Motor neuron (in vitro differentiated cells): ENCODE measurements at regions not wholly inside any gene's neighbourhood (a gene's known extent, or its start where the extent isn't known, plus 50 kb on each side); places are given as distances from the start of the nearest gene placed in this dataset.
A peak's percentile ranks its signal among the peaks of the same experiment; 100 is the strongest.

Source experiments
- ATAC-seq, 8 experiments: fragments of 200-7000 bp; cut with Tn5 transposase; replicated peaks in 6 of 8; 2 replicates each; pipeline ENCODE4 v1.8.0; 2021; ENCODE audit warnings: mild to moderate bottlenecking in 8 of 8, moderate library complexity in 8 of 8
- H3K27ac ChIP-seq, 2 donors: fragments of 250-450 bp; sonication (Bioruptor Pico); 2 replicates each; pipeline ENCODE4 v1.9.0; 2021; ENCODE audit warnings: antibody characterized with exemption in 2 of 2, mild to moderate bottlenecking in 2 of 2, moderate library complexity in 1 of 2
- H3K4me1 ChIP-seq, 2 donors: fragments of 250-450 bp; sonication (Bioruptor Pico); replicated peaks in 1 of 2; 2 replicates each; pipeline ENCODE4 v1.6.1; 2021; ENCODE audit warnings: antibody characterized with exemption in 2 of 2, mild to moderate bottlenecking in 2 of 2, moderate library complexity in 1 of 2
- H3K4me3 ChIP-seq, 5 donors: fragments of 250-450 bp; sonication (Bioruptor Pico); 2 replicates each; pipeline ENCODE4 v1.9.0; 2021; ENCODE audit warnings: antibody characterized with exemption in 5 of 5, mild to moderate bottlenecking in 5 of 5, moderate library complexity in 4 of 5
- WGBS, 10 experiments: fragments of 450-650 bp; shearing (Covaris generic); methylation state at CpG; one replicate each; pipeline ENCODE4 v1.0.0; 2022; 5-methylcytosine and 5-hydroxymethylcytosine counted together
- in situ Hi-C, 9 experiments: fragments of 400-800 bp; cut with MboI; loops; one replicate each; pipeline ENCODE4 v1.15.0; 2021; ENCODE audit warnings: low sequenced_read_pairs in 9 of 9, low pct_unique_long_range_greater_than_20kb in 2 of 9; ENCODE audit not compliant: unreplicated experiment in 9 of 9

- in situ Hi-C loops: no loop called here
- Histone ChIP-seq H3K4me1 (peaks cover 2 to 3% of the 10 kb centered on the region in 2 donors), H3K27ac (no peak overlapping the region), H3K4me3 (no peak overlapping the region)
- ATAC-seq: no peak
Observed at GRCh38 chr1:222306011-222306410, 241.9 kb downstream of the HHIPL2 start.

GRCh38 chr1:222301652-222302051 is 246.3 kb downstream of the HHIPL2 start:
- in situ Hi-C loops: no loop called here
- ATAC-seq: no peak

GRCh38 chr1:222299524-222299923 is 248.4 kb downstream of the HHIPL2 start:
- Histone ChIP-seq H3K4me1 (no peaks in the 10 kb centered on the region), H3K4me3 (no peak overlapping the region), H3K27ac (no peak overlapping the region)
- ATAC-seq: no peak
- 0 to 83% (median 50%) methylated on average over 1 of the region's 1 CpG; no CpG with 5 or more reads in 7 of the 10 experiments for whole genome bisulfite sequencing, 10 experiments
- in situ Hi-C loops: no loop called here

More at GRCh38 chr1:222301652-222302051, 246.3 kb downstream of the HHIPL2 start:
- no peaks in the 10 kb centered on the region for H3K4me1 ChIP-seq
- H3K27ac ChIP-seq: no peak overlapping the region
- 8 to 89% (median 75%) methylated on average over 1 to 2 of the region's 2 CpGs; no CpG with 5 or more reads in 1 of the 10 experiments for WGBS, 10 experiments
- H3K4me3 ChIP-seq: no peak overlapping the region

- H3K27ac ChIP-seq: no peak overlapping the region
- H3K4me3 ChIP-seq: no peak overlapping the region
- 37 to 100% (median 91%) methylated on average over 1 to 2 of the region's 2 CpGs; no CpG with 5 or more reads in 2 of the 10 experiments for WGBS, 10 experiments
- ATAC-seq: no peak
- in situ Hi-C loops: no loop called here
- H3K4me1 ChIP-seq: peaks cover 5 to 9% of the 10 kb centered on the region in 2 donors
Observed at GRCh38 chr1:222290866-222291265, 257.0 kb downstream of the HHIPL2 start.

- 11 to 90% (median 70%) methylated on average over 3 to 5 of the region's 5 CpGs; no CpG with 5 or more reads in 3 of the 10 experiments for WGBS, 10 experiments
- H3K27ac ChIP-seq: no peak overlapping the region
- ATAC-seq: peak in 3 of 8 experiments; percentile 81 to 98 (median 94)
- no peak overlapping the region for H3K4me3 ChIP-seq
- H3K4me1 ChIP-seq: peaks cover 5 to 19% of the 10 kb centered on the region in 2 donors
- in situ Hi-C loops: no loop called here
Observed at GRCh38 chr1:222288053-222288452, 259.9 kb downstream of the HHIPL2 start.

- in situ Hi-C loops: no loop called here
- H3K4me1 ChIP-seq: peaks cover 5 to 25% of the 10 kb centered on the region in 2 donors
- peak in 5 of 8 experiments; percentile 49 to 74 (median 64) for ATAC-seq
- WGBS, 10 experiments: 0 to 100% (median 40%) methylated on average over 1 to 3 of the region's 3 CpGs; no CpG with 5 or more reads in 1 of the 10 experiments
- no peak overlapping the region for H3K4me3 ChIP-seq
- no peak overlapping the region for H3K27ac ChIP-seq
Observed at GRCh38 chr1:222286011-222286410, 261.9 kb downstream of the HHIPL2 start.

GRCh38 chr1:222285526-222285925 is 262.4 kb downstream of the HHIPL2 start:
- no peak for ATAC-seq
- in situ Hi-C loops: no loop called here
- Histone ChIP-seq H3K4me1 (peaks cover 5 to 25% of the 10 kb centered on the region in 2 donors), H3K27ac (no peak overlapping the region), H3K4me3 (no peak overlapping the region)
- 17 to 86% (median 80%) methylated on average over 1 of the region's 1 CpG; no CpG with 5 or more reads in 5 of the 10 experiments for WGBS, 10 experiments

- Histone ChIP-seq H3K4me3 (no peak overlapping the region), H3K27ac (no peak overlapping the region), H3K4me1 (peaks cover 5 to 25% of the 10 kb centered on the region in 2 donors)
- in situ Hi-C loops: no loop called here
- no peak for ATAC-seq
Observed at GRCh38 chr1:222284466-222284865, 263.4 kb downstream of the HHIPL2 start.

- Histone ChIP-seq H3K4me1 (peaks cover 5 to 25% of the 10 kb centered on the region in 2 donors), H3K4me3 (no peak overlapping the region), H3K27ac (no peak overlapping the region)
- peak in 6 of 8 experiments; percentile 15 to 83 (median 70) for ATAC-seq
- in situ Hi-C loops: no loop called here
- WGBS, 10 experiments: 0 to 85% (median 67%) methylated on average over 2 to 4 of the region's 4 CpGs
Observed at GRCh38 chr1:222283147-222283768, 264.6 kb downstream of the HHIPL2 start.

GRCh38 chr1:222279591-222279990 is 268.3 kb downstream of the HHIPL2 start:
- 0 to 100% (median 70%) methylated on average over 1 to 3 of the region's 3 CpGs; no CpG with 5 or more reads in 1 of the 10 experiments for WGBS, 10 experiments
- in situ Hi-C loops: no loop called here
- ATAC-seq: no peak
- peaks cover 16 to 34% of the 10 kb centered on the region in 2 donors for H3K4me1 ChIP-seq
- H3K4me3 ChIP-seq: no peak overlapping the region
- H3K27ac ChIP-seq: no peak overlapping the region

GRCh38 chr1:222278501-222278900 is 269.4 kb downstream of the HHIPL2 start:
- Histone ChIP-seq H3K4me3 (no peak overlapping the region), H3K27ac (no peak overlapping the region), H3K4me1 (peaks cover 16 to 32% of the 10 kb centered on the region in 2 donors)
- in situ Hi-C loops: no loop called here
- ATAC-seq: no peak

- whole genome bisulfite sequencing, 10 experiments: 50 to 96% (median 83%) methylated on average over 1 to 6 of the region's 6 CpGs; no CpG with 5 or more reads in 3 of the 10 experiments
- in situ Hi-C loops: no loop called here
Observed at GRCh38 chr1:222275729-222276465, 272.0 kb downstream of the HHIPL2 start.

GRCh38 chr1:222275001-222275728 is 272.7 kb downstream of the HHIPL2 start:
- no peak overlapping the region for H3K27ac ChIP-seq
- peaks cover 16 to 22% of the 10 kb centered on the region in 2 donors for H3K4me1 ChIP-seq
- WGBS, 10 experiments: 7 to 100% (median 61%) methylated on average over 1 to 4 of the region's 4 CpGs; no CpG with 5 or more reads in 1 of the 10 experiments
- peak in 4 of 8 experiments; percentile 36 to 71 (median 54) for ATAC-seq
- no peak overlapping the region for H3K4me3 ChIP-seq
- in situ Hi-C loops: no loop called here

More at GRCh38 chr1:222275729-222276465, 272.0 kb downstream of the HHIPL2 start:
- peak in 5 of 8 experiments; percentile 50 to 73 (median 67) for ATAC-seq
- Histone ChIP-seq H3K4me1 (peaks cover 16 to 22% of the 10 kb centered on the region in 2 donors), H3K27ac (no peak overlapping the region), H3K4me3 (no peak overlapping the region)
